HL-60 (cell line): ENCODE measurements at regions not wholly inside any gene's neighbourhood (a gene's known extent, or its start where the extent isn't known, plus 50 kb on each side); places are given as distances from the start of the nearest gene placed in this dataset.

Experiments
- GABPA ChIP-seq: IDR thresholded peaks from 2 replicates; pipeline ENCODE4 v1.6.1; 2012; ENCODE audit warnings: low read depth
- TF ChIP-seq, protein P1 (sequence below): IDR thresholded peaks from one replicate; pipeline ENCODE4 v1.5.1; 2011; ENCODE audit warnings: low read length, control low read depth, inconsistent platforms; ENCODE audit not compliant: insufficient read depth
- TF ChIP-seq, protein P2 (sequence below): IDR thresholded peaks from 2 replicates; pipeline ENCODE4 v1.6.1; 2012; ENCODE audit warnings: low read depth; ENCODE audit not compliant: insufficient replicate concordance

DNA sequence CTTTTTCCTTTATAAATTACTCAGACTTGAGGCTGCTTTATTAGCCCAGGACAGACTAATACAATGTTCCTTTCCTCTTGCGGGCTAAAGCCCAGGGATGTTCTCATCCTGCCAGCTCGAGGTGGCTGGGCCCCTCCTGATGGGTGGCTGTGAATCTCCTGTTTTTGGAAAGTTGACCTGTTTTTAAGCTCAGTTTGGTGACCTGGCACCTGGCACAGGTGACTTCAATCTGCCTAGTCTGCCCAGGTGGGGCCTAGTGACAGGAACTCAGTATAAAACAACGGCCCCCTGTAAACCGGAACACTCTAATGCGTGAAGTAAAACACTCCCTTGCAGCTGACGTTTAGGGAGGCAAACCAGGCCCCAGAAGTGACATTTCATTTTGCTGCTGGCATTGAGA is 92.7 kb upstream of the SNTG2 start:
- TF ChIP-seq, protein P1, sequence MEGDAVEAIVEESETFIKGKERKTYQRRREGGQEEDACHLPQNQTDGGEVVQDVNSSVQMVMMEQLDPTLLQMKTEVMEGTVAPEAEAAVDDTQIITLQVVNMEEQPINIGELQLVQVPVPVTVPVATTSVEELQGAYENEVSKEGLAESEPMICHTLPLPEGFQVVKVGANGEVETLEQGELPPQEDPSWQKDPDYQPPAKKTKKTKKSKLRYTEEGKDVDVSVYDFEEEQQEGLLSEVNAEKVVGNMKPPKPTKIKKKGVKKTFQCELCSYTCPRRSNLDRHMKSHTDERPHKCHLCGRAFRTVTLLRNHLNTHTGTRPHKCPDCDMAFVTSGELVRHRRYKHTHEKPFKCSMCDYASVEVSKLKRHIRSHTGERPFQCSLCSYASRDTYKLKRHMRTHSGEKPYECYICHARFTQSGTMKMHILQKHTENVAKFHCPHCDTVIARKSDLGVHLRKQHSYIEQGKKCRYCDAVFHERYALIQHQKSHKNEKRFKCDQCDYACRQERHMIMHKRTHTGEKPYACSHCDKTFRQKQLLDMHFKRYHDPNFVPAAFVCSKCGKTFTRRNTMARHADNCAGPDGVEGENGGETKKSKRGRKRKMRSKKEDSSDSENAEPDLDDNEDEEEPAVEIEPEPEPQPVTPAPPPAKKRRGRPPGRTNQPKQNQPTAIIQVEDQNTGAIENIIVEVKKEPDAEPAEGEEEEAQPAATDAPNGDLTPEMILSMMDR = no peak
- TF ChIP-seq, protein P2, sequence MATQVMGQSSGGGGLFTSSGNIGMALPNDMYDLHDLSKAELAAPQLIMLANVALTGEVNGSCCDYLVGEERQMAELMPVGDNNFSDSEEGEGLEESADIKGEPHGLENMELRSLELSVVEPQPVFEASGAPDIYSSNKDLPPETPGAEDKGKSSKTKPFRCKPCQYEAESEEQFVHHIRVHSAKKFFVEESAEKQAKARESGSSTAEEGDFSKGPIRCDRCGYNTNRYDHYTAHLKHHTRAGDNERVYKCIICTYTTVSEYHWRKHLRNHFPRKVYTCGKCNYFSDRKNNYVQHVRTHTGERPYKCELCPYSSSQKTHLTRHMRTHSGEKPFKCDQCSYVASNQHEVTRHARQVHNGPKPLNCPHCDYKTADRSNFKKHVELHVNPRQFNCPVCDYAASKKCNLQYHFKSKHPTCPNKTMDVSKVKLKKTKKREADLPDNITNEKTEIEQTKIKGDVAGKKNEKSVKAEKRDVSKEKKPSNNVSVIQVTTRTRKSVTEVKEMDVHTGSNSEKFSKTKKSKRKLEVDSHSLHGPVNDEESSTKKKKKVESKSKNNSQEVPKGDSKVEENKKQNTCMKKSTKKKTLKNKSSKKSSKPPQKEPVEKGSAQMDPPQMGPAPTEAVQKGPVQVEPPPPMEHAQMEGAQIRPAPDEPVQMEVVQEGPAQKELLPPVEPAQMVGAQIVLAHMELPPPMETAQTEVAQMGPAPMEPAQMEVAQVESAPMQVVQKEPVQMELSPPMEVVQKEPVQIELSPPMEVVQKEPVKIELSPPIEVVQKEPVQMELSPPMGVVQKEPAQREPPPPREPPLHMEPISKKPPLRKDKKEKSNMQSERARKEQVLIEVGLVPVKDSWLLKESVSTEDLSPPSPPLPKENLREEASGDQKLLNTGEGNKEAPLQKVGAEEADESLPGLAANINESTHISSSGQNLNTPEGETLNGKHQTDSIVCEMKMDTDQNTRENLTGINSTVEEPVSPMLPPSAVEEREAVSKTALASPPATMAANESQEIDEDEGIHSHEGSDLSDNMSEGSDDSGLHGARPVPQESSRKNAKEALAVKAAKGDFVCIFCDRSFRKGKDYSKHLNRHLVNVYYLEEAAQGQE = no peak
- TF ChIP-seq GABPA = no peak
